HG03097 (cell line): ENCODE measurements at regions not wholly inside any gene's neighbourhood (a gene's known extent, or its start where the extent isn't known, plus 50 kb on each side); places are given as distances from the start of the nearest gene placed in this dataset.

ENCODE experiments used
- ATAC-seq: cut with Tn5 transposase; IDR thresholded peaks from one replicate; pipeline ENCODE4 v1.9.1; 2021; ENCODE audit not compliant: unreplicated experiment, low FRiP score

DNA sequence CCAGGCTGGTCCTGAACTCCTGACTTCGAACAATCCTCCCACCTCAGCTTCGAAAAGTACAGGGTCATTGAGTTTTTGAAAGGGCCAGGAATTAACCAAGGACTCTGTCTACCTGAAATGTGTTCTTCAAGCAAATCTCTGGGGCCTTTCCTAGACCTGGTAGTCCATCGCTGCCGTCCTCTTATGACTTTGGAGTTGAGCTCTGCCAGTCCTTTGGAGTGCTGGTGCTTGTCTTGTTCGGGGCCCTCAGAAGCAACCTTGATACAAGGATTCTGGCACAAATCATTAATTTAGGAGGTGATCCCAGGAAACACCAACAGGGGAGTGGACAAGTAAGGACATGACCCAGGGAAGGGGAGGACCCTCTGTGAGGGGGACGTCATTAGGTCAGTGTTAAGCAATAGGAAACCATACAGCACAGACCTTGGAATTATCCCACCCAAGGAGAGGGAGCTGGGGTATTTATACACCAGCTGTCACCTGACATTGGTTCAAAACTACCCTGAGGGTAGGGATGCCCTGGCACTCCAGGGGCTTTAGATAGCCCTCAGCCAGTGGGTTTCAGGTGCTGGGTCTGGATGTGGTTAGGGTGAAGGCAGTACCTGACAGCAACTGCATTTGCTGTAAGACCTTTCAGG is 187.2 kb downstream of the FOXL1 start:
- no peak for ATAC-seq

- no peak for ATAC-seq
Observed at GRCh38 chr16:86766700-86767099, 188.4 kb downstream of the FOXL1 start.

GRCh38 chr16:86768228-86768791 is 190.0 kb downstream of the FOXL1 start:
- no peak for ATAC-seq

DNA sequence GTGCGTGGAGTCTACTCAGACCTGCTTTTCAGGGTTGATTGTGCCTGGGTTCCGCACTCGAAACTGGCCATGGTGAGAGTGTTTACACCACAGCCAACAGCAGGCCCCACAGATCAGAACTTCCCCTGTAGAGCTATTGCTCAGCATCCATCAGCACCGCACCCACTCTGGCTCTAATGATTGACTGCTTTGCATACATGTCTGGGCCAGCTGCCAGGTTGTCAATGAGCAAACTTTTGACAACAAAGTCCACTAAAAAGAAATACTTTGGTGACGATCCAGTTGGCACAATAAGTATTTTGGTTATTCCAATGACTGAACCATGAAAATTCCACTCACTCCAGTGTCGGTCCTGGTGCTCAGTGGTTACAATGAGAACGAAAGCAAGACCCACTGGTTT is 190.7 kb downstream of the FOXL1 start:
- no peak for ATAC-seq

GRCh38 chr16:86771506-86772460 is 193.4 kb downstream of the FOXL1 start:
- no peak for ATAC-seq

- no peak for ATAC-seq
Observed at GRCh38 chr16:86772671-86773353, 194.5 kb downstream of the FOXL1 start.

- ATAC-seq = no peak
Observed at GRCh38 chr16:86773354-86773715, 195.0 kb downstream of the FOXL1 start.

GRCh38 chr16:86774931-86775330 is 196.6 kb downstream of the FOXL1 start:
- ATAC-seq = no peak

DNA sequence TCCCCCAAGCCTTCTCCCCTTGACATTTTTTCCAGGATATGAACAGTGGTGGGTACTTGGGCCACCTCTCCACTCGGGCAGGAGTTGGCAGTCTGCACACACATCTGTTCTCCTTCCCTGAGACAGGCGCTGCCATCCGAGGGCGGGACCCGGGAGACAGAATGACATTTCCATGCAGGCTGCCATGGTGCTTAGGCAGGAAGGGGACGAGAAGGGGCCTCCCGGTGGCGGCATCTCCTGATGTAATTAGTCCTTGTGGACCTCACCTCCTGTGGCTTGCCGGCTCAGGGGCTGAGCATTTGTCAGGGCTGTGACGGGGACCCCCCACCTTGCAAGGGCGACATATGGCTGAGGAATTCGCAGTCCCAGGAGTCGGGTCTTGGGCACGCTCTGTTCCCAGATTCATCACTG is 197.2 kb downstream of the FOXL1 start:
- no peak for ATAC-seq

DNA sequence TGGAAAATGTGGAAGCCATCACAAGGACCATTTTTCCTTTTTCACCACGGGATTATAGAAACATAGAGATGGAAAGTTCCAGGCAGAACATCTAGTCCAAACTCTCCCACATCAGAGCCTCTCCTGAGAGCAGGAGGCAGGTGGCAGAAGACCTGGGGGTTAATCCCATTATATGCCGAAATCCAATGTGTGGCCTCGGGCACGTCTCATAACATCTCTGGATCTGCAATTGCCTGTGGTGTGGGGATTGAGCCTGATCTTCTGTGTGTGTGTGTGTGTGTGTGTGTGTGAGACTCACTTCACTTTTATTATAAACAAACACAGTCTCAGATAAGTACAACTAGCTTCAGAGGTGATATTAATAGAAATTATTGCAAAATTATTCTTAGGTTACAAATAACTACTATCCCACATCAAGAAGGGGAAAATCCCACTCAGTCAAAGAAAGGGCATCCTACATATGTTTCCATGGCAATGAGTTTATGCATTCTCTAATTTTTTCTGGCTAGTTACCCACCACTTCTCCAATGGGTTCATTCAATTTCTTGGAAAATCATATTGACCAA is 199.1 kb downstream of the FOXL1 start:
- ATAC-seq = no peak

DNA sequence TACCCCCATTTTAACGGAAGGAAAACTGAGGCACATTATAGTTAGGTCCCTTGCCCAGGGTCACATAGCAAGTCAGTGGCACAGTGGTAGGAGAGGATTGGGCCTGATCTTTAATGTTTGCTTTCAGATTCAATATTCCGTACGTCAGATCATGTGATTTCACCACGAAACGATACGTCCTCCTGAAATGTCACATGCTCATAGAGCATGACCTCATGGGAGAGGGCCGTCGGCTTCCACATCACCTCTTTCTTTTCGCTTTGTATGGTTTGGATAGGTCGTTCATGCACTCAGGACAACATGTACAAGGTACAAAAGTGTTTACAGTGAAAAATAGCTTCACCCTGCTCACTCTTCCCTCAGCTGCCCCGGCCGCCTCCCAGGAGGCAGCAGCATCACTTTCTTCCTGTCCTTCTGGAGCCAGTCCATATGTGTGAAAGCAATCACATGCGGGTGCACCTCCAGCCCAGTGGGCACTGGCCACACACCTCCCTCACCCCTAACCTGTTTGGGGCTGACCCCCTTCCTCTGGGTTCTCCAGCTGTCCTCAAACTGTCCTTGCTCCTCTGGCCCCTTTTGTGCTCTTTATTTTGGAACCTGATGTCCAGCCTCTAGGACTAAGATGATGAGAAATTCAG is 199.9 kb downstream of the FOXL1 start:
- no peak for ATAC-seq

DNA sequence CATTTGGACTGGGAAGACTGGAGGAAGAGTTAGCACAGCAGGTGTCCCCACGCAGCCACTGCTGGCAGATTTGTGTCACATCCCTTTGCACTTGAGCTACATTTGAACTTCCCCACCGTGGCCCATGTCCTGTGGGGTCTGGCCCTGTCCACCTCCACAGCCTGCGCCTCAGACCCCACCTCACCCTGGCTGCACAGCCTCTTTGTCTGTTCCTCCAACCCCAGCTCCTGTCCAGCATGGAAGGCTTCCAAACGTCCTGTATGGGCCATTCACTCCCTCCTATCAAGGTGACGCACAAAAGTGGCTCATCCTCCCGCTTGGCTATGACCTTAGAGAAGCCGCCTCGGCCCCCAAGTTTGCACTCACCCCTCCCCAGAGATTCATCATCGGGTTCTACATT is 200.6 kb downstream of the FOXL1 start:
- no peak for ATAC-seq

DNA sequence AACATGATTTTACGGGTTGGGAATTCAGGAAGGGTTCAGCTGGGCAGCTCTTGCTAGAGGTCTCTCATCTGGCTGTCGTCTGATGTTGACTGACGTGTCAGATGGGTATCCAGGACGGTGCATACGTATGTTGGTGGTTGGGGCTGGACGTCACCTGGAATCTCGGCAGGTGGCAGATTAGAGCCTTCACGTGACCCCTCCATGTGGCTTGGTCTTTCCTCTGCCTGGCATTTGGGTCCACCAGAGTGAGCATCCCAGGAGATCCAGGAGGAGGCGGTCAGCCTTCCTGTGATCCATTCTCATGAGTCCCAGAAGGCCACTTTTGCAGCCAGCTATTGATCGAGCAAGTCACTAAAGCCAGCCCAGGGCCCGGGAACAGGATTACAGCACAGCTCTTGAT is 202.7 kb downstream of the FOXL1 start:
- no peak for ATAC-seq

- no peak for ATAC-seq
Observed at GRCh38 chr16:86783636-86784626, 205.6 kb downstream of the FOXL1 start.

- ATAC-seq = no peak
Observed at GRCh38 chr16:86786338-86786737, 208.0 kb downstream of the FOXL1 start.

- ATAC-seq = no peak
Observed at GRCh38 chr16:86786994-86787393, 208.6 kb downstream of the FOXL1 start.

DNA sequence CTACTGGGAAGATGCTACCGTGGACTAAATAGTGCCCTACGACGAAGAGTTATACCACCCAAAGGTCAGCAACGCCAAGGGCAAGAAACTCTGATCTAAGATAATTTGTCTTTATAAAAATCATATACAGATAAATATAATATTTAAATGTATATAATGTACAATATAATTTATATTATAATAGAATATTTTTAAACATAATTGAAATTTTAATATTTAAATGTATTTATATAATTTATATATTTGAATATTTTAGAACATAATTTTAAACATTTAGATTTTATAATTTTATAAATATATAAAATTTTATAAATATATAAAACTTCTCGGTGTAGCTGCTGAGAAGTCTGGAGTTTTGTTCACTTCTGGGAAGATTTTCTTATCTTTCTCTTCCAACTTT is 209.2 kb downstream of the FOXL1 start:
- ATAC-seq = no peak

DNA sequence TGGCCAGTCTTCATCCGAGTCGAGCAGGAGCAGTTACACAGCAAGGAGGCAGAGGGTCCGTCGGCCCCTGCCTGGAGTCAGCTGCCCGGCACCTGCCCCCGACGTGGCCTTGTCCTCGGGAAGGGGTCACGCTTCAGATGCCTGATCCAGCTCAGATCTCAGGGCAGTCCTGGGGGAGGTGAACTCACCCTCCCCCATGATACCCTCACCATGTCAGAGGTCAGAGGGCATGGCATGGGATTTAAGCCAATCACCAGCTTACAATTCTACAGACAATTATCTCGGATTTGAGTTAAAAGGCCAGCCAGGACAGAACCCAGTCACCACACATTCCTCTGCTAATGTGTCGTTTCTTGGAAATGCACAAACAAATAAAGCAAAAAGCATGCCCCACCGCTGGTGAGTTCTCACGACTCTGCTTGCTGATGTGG is 211.3 kb downstream of the FOXL1 start:
- ATAC-seq = no peak
